PC-3 (cell line): ENCODE measurements at regions not wholly inside any gene's neighbourhood (a gene's known extent, or its start where the extent isn't known, plus 50 kb on each side); places are given as distances from the start of the nearest gene placed in this dataset.

Source experiments
- ATAC-seq: fragments of 200-7000 bp; cut with Tn5 transposase; 2 replicates; pipeline ENCODE4 v1.9.1; 2020; ENCODE audit warnings: mild to moderate bottlenecking, moderate library complexity
- BruUV-seq: library from RNA; stranded (reverse); fragments of 400-500 nt; replicated peaks from 2 replicates; lab custom pipeline; 2021; lab: Mats Ljungman, UMichigan
- CTCF ChIA-PET: fragments of 300-600 bp; sonication (Branson Sonifier 250); formaldehyde crosslinking; loops from one replicate; lab custom pipeline; 2022; ENCODE audit warnings: antibody characterized with exemption; lab: Charles Lee
- POLR2A ChIA-PET: fragments of 300-600 bp; sonication (Branson Sonifier 250); formaldehyde crosslinking; loops from one replicate; lab custom pipeline; 2022; ENCODE audit warnings: antibody characterized with exemption; ENCODE audit not compliant: unreplicated experiment; lab: Charles Lee
- DNase-seq: peaks from one replicate; pipeline ENCODE4 v3.0.0-alpha.2; 2015
- H2AFZ ChIP-seq: fragments of 300-600 bp; sonication (generic); 2 replicates; pipeline ENCODE4 v1.6.0; 2016; ENCODE audit warnings: antibody characterized with exemption, low read length
- H3F3A ChIP-seq: fragments of 300-600 bp; sonication (generic); one replicate; pipeline ENCODE4 v1.6.0; 2017; ENCODE audit warnings: antibody characterized with exemption, low read length, control low read depth, mild to moderate bottlenecking; ENCODE audit not compliant: unreplicated experiment
- H3K27ac ChIP-seq: fragments of 300-600 bp; sonication (generic); 2 replicates; pipeline ENCODE4 v1.5.1; 2016; ENCODE audit warnings: mild to moderate bottlenecking, low read length
- H3K27me3 ChIP-seq: fragments of 300-600 bp; sonication (generic); 2 replicates; pipeline ENCODE4 v1.6.1; 2016; ENCODE audit warnings: low read length, mixed read lengths
- H3K36me3 ChIP-seq: fragments of 300-600 bp; sonication (generic); 2 replicates; pipeline ENCODE4 v1.6.1; 2016; ENCODE audit warnings: low read depth, mixed run types, low read length, mixed read lengths
- H3K4me1 ChIP-seq: fragments of 300-600 bp; sonication (generic); 2 replicates; pipeline ENCODE4 v1.5.1; 2016; ENCODE audit warnings: low read length; ENCODE audit not compliant: insufficient read depth
- H3K4me2 ChIP-seq: fragments of 300-600 bp; sonication (generic); 2 replicates; pipeline ENCODE4 v1.6.0; 2016; ENCODE audit warnings: low read length
- H3K4me3 ChIP-seq: fragments of 300-600 bp; sonication (generic); 2 replicates; pipeline ENCODE4 v1.5.1; 2016; ENCODE audit warnings: mild to moderate bottlenecking, low read length, mixed read lengths
- H3K79me2 ChIP-seq: fragments of 300-600 bp; sonication (generic); 2 replicates; pipeline ENCODE4 v1.6.1; 2017; ENCODE audit warnings: low read length, mixed read lengths
- H3K9ac ChIP-seq: fragments of 300-600 bp; sonication (generic); 2 replicates; pipeline ENCODE4 v1.6.0; 2016; ENCODE audit warnings: mild to moderate bottlenecking, low read length
- H3K9me2 ChIP-seq: fragments of 300-600 bp; sonication (generic); replicated peaks from 2 replicates; pipeline ENCODE4 v1.6.1; 2016; ENCODE audit warnings: mixed run types, low read length, mixed read lengths
- H3K9me3 ChIP-seq: fragments of 300-600 bp; sonication (generic); 2 replicates; pipeline ENCODE4 v1.6.1; 2016; ENCODE audit warnings: low read length, mixed read lengths
- H4K20me1 ChIP-seq: fragments of 300-600 bp; sonication (generic); 2 replicates; pipeline ENCODE4 v1.6.1; 2016; ENCODE audit warnings: low read length, mixed read lengths
- CTCF ChIP-seq: fragments of 300-600 bp; sonication (generic); conservative IDR thresholded peaks from 2 replicates; pipeline ENCODE4 v1.5.1; 2017; ENCODE audit warnings: antibody characterized with exemption, low read depth, mild to moderate bottlenecking, low read length
- EZH2 ChIP-seq: fragments of 300-600 bp; sonication (generic); IDR thresholded peaks from one replicate; pipeline ENCODE4 v1.6.1; 2017; ENCODE audit warnings: antibody characterized with exemption, mild to moderate bottlenecking, low read length; ENCODE audit not compliant: unreplicated experiment
- EZH2phosphoT487 ChIP-seq: fragments of 300-600 bp; sonication (generic); IDR thresholded peaks from 2 replicates; pipeline ENCODE4 v1.6.1; 2018; ENCODE audit warnings: mild to moderate bottlenecking, antibody characterized with exemption, low read length, borderline replicate concordance
- intact Hi-C: fragments of 100-400 bp; cut with micrococcal nuclease; formaldehyde crosslinking; loops from 2 replicates; pipeline ENCODE4 v1.9.0; 2023

- no TSS peak for BruUV-seq
- intact Hi-C loops = no loop called here
- no peak overlapping the region for H3K9ac ChIP-seq
- no peaks in the 10 kb centered on the region for H3F3A ChIP-seq
- H3K36me3 ChIP-seq = no peaks in the 10 kb centered on the region
- ChIA-PET POLR2A (no interaction called here), CTCF (no interaction called here)
- ATAC-seq (no peak), DNase-seq (no peak)
- no peaks in the 10 kb centered on the region for H3K79me2 ChIP-seq
- H2AFZ ChIP-seq = no peak overlapping the region
- no peak overlapping the region for H3K4me3 ChIP-seq
- H3K9me2 ChIP-seq = no peaks in the 10 kb centered on the region
- TF ChIP-seq EZH2 (no peak), CTCF (no peak), EZH2phosphoT487 (no peak)
- peaks cover 77% of the 10 kb centered on the region for H3K27me3 ChIP-seq
- H3K4me2 ChIP-seq = no peak overlapping the region
- no peaks in the 10 kb centered on the region for H4K20me1 ChIP-seq
- H3K27ac ChIP-seq = no peak overlapping the region
- no peaks in the 10 kb centered on the region for H3K9me3 ChIP-seq
- no peaks in the 10 kb centered on the region for H3K4me1 ChIP-seq
Measured at GRCh38 chr12:124240493-124240892, 54.4 kb upstream of the RFLNA start.

DNA sequence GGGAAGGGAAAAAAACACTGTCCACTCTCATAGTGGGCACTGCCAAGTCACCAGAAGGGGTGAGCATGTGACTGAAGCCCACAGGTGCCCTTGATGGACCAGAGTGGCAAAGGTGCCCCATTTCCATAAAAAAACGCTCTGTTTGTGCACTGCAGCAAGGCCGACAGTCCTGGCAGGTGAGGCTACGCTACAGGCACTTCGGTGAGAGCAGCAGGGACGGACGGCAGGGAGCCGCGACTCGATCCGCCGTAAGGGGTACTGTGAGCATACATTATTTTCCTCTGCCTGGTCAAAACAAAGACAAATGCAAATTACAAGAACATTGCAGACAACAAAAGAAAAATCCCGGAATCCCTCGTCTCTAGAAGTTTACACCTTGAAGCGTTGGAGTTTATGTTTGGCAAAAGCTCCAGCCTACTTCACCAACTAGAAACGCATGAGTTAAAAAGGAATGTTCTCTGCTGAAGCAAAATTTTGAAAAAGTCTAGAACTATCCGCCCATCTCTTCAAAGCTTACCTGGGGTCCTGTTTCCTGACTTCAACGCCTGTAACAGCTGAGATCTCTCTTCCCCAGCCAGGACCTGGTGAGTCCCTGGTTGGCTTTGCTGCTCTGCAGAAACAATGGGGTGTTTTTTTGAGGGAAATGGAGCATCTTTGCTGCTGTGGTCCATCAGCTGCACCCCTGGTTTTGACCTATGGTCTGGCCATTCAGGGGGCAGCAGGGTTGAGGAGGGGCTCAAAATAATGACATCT, 52.9 kb upstream of the RFLNA start:
- Histone ChIP-seq H3K9me2 (no peaks in the 10 kb centered on the region), H4K20me1 (no peaks in the 10 kb centered on the region), H3K4me2 (no peak overlapping the region), H3K4me3 (no peak overlapping the region), H3K9ac (no peak overlapping the region), H3K9me3 (no peaks in the 10 kb centered on the region), H2AFZ (no peak overlapping the region), H3K27me3 (peaks cover 84% of the 10 kb centered on the region), H3K79me2 (no peaks in the 10 kb centered on the region), H3K4me1 (no peaks in the 10 kb centered on the region), H3K36me3 (no peaks in the 10 kb centered on the region), H3F3A (no peaks in the 10 kb centered on the region), H3K27ac (no peak overlapping the region)
- BruUV-seq = no TSS peak
- no peak for DNase-seq
- ChIA-PET POLR2A (no interaction called here), CTCF (no interaction called here)
- intact Hi-C loops = no loop called here
- ATAC-seq = no peak
- TF ChIP-seq EZH2phosphoT487 (no peak), EZH2 (no peak), CTCF (no peak)

- H3K9me2 ChIP-seq = no peaks in the 10 kb centered on the region
- peaks cover 91% of the 10 kb centered on the region for H3K27me3 ChIP-seq
- H3K4me1 ChIP-seq = no peaks in the 10 kb centered on the region
- no peaks in the 10 kb centered on the region for H4K20me1 ChIP-seq
- no peaks in the 10 kb centered on the region for H3K79me2 ChIP-seq
- POLR2A ChIA-PET = interaction anchor here (0.6 to 0.7 kb wide), 2 partner anchors 157 to 567 kb away, joined by 4 read pairs; no protein-coding TSS in a partner anchor
- TF ChIP-seq CTCF = no peak
- TF ChIP-seq EZH2 = no peak
- intact Hi-C loops = no loop called here
- ATAC-seq = no peak
- H3F3A ChIP-seq = no peaks in the 10 kb centered on the region
- no peak overlapping the region for H3K27ac ChIP-seq
- H2AFZ ChIP-seq = no peak overlapping the region
- H3K9me3 ChIP-seq = no peaks in the 10 kb centered on the region
- H3K4me2 ChIP-seq = no peak overlapping the region
- H3K9ac ChIP-seq = no peak overlapping the region
- H3K4me3 ChIP-seq = no peak overlapping the region
- no peaks in the 10 kb centered on the region for H3K36me3 ChIP-seq
- no TSS peak for BruUV-seq
- CTCF ChIA-PET = no interaction called here
- DNase-seq = no peak
Measured at GRCh38 chr12:124242529-124243065, 52.3 kb upstream of the RFLNA start.
